CD14-positive monocyte (primary cell): ENCODE measurements at regions not wholly inside any gene's neighbourhood (a gene's known extent, or its start where the extent isn't known, plus 50 kb on each side); places are given as distances from the start of the nearest gene placed in this dataset.

Experiments used
- DNase-seq, 3 donors: peaks; one replicate each; pipeline ENCODE4 v3.0.0-alpha.2; 2011 to 2022
- H2AFZ ChIP-seq: 2 replicates; pipeline ENCODE4 v1.6.0; 2012; ENCODE audit warnings: mild to moderate bottlenecking, low read depth, low read length, inconsistent platforms; ENCODE audit not compliant: insufficient read depth, poor library complexity, severe bottlenecking
- H3K27ac ChIP-seq, 2 donors: 1 replicate in 1 of 2; 2 replicates in 1 of 2; pipeline ENCODE4 v1.5.1; 2012 to 2013; ENCODE audit warnings: low read length in 2 of 2, control low read depth in 1 of 2, inconsistent platforms in 1 of 2, low read depth in 1 of 2, mild to moderate bottlenecking in 1 of 2
- H3K27me3 ChIP-seq, 2 donors: one replicate each; pipeline versions ENCODE4 v1.6.0 to v1.6.1; 2011 to 2013; ENCODE audit warnings: low read length in 2 of 2; ENCODE audit not compliant: control insufficient read depth in 2 of 2, insufficient read depth in 2 of 2
- H3K36me3 ChIP-seq, 2 donors: replicated peaks in 1 of 2; 1 replicate in 1 of 2; 2 replicates in 1 of 2; pipeline versions ENCODE4 v1.5.1 to v1.6.1; 2012 to 2013; ENCODE audit warnings: low read length in 2 of 2, control low read depth in 1 of 2, inconsistent platforms in 1 of 2, mild to moderate bottlenecking in 1 of 2; ENCODE audit not compliant: insufficient read depth in 2 of 2, control insufficient read depth in 1 of 2
- H3K4me1 ChIP-seq, 2 donors: 1 replicate in 1 of 2; 2 replicates in 1 of 2; pipeline versions ENCODE4 v1.5.1 to v1.6.1; 2012 to 2013; ENCODE audit warnings: low read length in 2 of 2, control low read depth in 1 of 2, inconsistent platforms in 1 of 2, mild to moderate bottlenecking in 1 of 2, moderate library complexity in 1 of 2; ENCODE audit not compliant: insufficient read depth in 2 of 2, control insufficient read depth in 1 of 2
- H3K4me2 ChIP-seq: replicated peaks from 2 replicates; pipeline ENCODE3; 2012; ENCODE audit warnings: low read length, moderate library complexity, mild to moderate bottlenecking; ENCODE audit not compliant: poor library complexity, severe bottlenecking; ENCODE audit errors: extremely low read depth
- H3K4me3 ChIP-seq, 3 experiments: fragments of 200-600 bp in 1 of 3; sonication (generic) in 1 of 3; replicated peaks in 1 of 3; 1 replicate in 2 of 3; 2 replicates in 1 of 3; pipeline ENCODE4 v1.5.1; 2011 to 2013; ENCODE audit warnings: low read length in 3 of 3, mild to moderate bottlenecking in 3 of 3, control low read depth in 2 of 3, low read depth in 2 of 3, inconsistent platforms in 1 of 3, moderate library complexity in 1 of 3
- H3K79me2 ChIP-seq: 2 replicates; pipeline ENCODE4 v1.6.0; 2012; ENCODE audit warnings: mild to moderate bottlenecking, control low read depth, inconsistent platforms, low read length, moderate library complexity; ENCODE audit not compliant: insufficient read depth
- H3K9ac ChIP-seq: 2 replicates; pipeline ENCODE4 v1.6.0; 2017; ENCODE audit warnings: low read length, mild to moderate bottlenecking; ENCODE audit not compliant: insufficient read depth, poor library complexity, severe bottlenecking
- H3K9me3 ChIP-seq, 2 donors: replicated peaks in 1 of 2; 1 replicate in 1 of 2; 2 replicates in 1 of 2; pipeline versions ENCODE4 v1.5.1 to v1.6.1; 2012 to 2013; ENCODE audit warnings: low read length in 2 of 2, control low read depth in 1 of 2; ENCODE audit not compliant: control insufficient read depth in 1 of 2, insufficient read depth in 1 of 2
- H4K20me1 ChIP-seq: 2 replicates; pipeline ENCODE4 v1.6.0; 2012; ENCODE audit warnings: mild to moderate bottlenecking, low read length, control low read depth, moderate library complexity; ENCODE audit not compliant: insufficient read depth
- H3K27ac Mint-ChIP-seq, 7 donors: one replicate each; pipeline ENCODE4 v1.8.0; 2020; ENCODE audit warnings: mild to moderate bottlenecking in 7 of 7, mixed read lengths in 7 of 7, moderate library complexity in 6 of 7, inconsistent platforms in 2 of 7
- H3K27me3 Mint-ChIP-seq, 3 donors: one replicate each; pipeline ENCODE4 v1.8.0; 2021 to 2022; ENCODE audit warnings: low read depth in 3 of 3, mild to moderate bottlenecking in 3 of 3, mixed read lengths in 3 of 3, moderate library complexity in 3 of 3, inconsistent platforms in 1 of 3
- H3K36me3 Mint-ChIP-seq, 2 donors: one replicate each; pipeline ENCODE4 v1.8.0; 2020; ENCODE audit warnings: mixed read lengths in 2 of 2, inconsistent platforms in 1 of 2, mild to moderate bottlenecking in 1 of 2
- H3K4me1 Mint-ChIP-seq: one replicate; pipeline ENCODE4 v1.8.0; 2020; ENCODE audit warnings: mild to moderate bottlenecking, mixed read lengths
- H3K4me3 Mint-ChIP-seq, 2 donors: one replicate each; pipeline ENCODE4 v1.8.0; 2020; ENCODE audit warnings: mild to moderate bottlenecking in 2 of 2, mixed read lengths in 2 of 2, moderate library complexity in 1 of 2
- H3K9me3 Mint-ChIP-seq, 7 donors: one replicate each; pipeline ENCODE4 v1.8.0; 2020 to 2022; ENCODE audit warnings: mixed read lengths in 7 of 7, mild to moderate bottlenecking in 6 of 7, moderate library complexity in 6 of 7, inconsistent platforms in 2 of 7
- CTCF ChIP-seq: fragments of 200-600 bp; IDR thresholded peaks from one replicate; pipeline ENCODE4 v1.8.0; 2022; ENCODE audit warnings: antibody characterized with exemption, mild to moderate bottlenecking
- WGBS: methylation state at CpG from one replicate; pipeline ENCODE4 v1.1.5; 2013; ENCODE audit warnings: missing lambda C conversion rate; ENCODE audit not compliant: insufficient coverage; 5-methylcytosine and 5-hydroxymethylcytosine counted together
- intact Hi-C, 2 donors: fragments of 100-400 bp; cut with micrococcal nuclease; formaldehyde crosslinking; loops; one replicate each; pipeline versions ENCODE4 v1.15.0 to v1.15.1; 2023

GRCh38 chr10:109174526-109174925 is 748.8 kb downstream of the XPNPEP1 start:
- intact Hi-C loops: no loop called here
- H3K27me3 ChIP-seq: no peaks in the 10 kb centered on the region
- peaks cover 0 to 9% (median 3%) of the 10 kb centered on the region in 7 donors for H3K9me3 Mint-ChIP-seq
- H3K4me1 Mint-ChIP-seq: no peaks in the 10 kb centered on the region
- H3K27ac Mint-ChIP-seq: no peak overlapping the region
- no peaks in the 10 kb centered on the region for H4K20me1 ChIP-seq
- WGBS: no CpG with 5 or more reads among the region's 2 CpGs
- no peak overlapping the region for H3K4me3 Mint-ChIP-seq
- H3K4me3 ChIP-seq: no peak overlapping the region
- no peak for DNase-seq
- H3K4me1 ChIP-seq: no peaks in the 10 kb centered on the region
- no peaks in the 10 kb centered on the region for H3K27me3 Mint-ChIP-seq
- no peak overlapping the region for H3K27ac ChIP-seq
- peaks cover 3 to 4% of the 10 kb centered on the region in 2 donors for H3K9me3 ChIP-seq
- no peaks in the 10 kb centered on the region for H3K36me3 ChIP-seq
- H3K9ac ChIP-seq: no peak overlapping the region
- H3K79me2 ChIP-seq: no peaks in the 10 kb centered on the region
- no peak overlapping the region for H3K4me2 ChIP-seq
- H3K36me3 Mint-ChIP-seq: no peaks in the 10 kb centered on the region
- no peak overlapping the region for H2AFZ ChIP-seq
- TF ChIP-seq CTCF: no peak

- Mint-ChIP-seq H3K36me3 (no peaks in the 10 kb centered on the region), H3K9me3 (peaks cover 0 to 9% (median 3%) of the 10 kb centered on the region in 7 donors), H3K27ac (no peak overlapping the region), H3K4me1 (no peaks in the 10 kb centered on the region), H3K27me3 (no peaks in the 10 kb centered on the region), H3K4me3 (no peak overlapping the region)
- Histone ChIP-seq H3K9ac (no peak overlapping the region), H3K79me2 (no peaks in the 10 kb centered on the region), H3K4me2 (no peak overlapping the region), H3K4me3 (no peak overlapping the region), H3K27me3 (no peaks in the 10 kb centered on the region), H4K20me1 (no peaks in the 10 kb centered on the region), H3K36me3 (no peaks in the 10 kb centered on the region), H3K27ac (no peak overlapping the region), H3K4me1 (no peaks in the 10 kb centered on the region), H3K9me3 (peaks cover 3 to 7% of the 10 kb centered on the region in 2 donors), H2AFZ (no peak overlapping the region)
- DNase-seq: no peak
- intact Hi-C loops: no loop called here
- WGBS: 40% methylated on average over 2 of the region's 2 CpGs
- no peak for TF ChIP-seq CTCF
These were observed 749.4 kb downstream of the XPNPEP1 start for GRCh38 chr10:109173937-109174336.
